DND-41 (cell line): ENCODE measurements at regions not wholly inside any gene's neighbourhood (a gene's known extent, or its start where the extent isn't known, plus 50 kb on each side); places are given as distances from the start of the nearest gene placed in this dataset.

Source experiments
- CTCF ChIP-seq: IDR thresholded peaks from 2 replicates; pipeline ENCODE4 v1.5.1; 2012; ENCODE audit warnings: borderline replicate concordance, low read length, moderate library complexity, mild to moderate bottlenecking; ENCODE audit not compliant: poor library complexity, severe bottlenecking; ENCODE audit errors: extremely low read depth
- EZH2 ChIP-seq: IDR thresholded peaks from 3 replicates; pipeline ENCODE4 v1.6.1; 2012; ENCODE audit warnings: borderline replicate concordance, low read depth, mild to moderate bottlenecking, moderate library complexity, low read length, inconsistent platforms; ENCODE audit not compliant: severe bottlenecking

- TF ChIP-seq CTCF (no peak), EZH2 (no peak)
Observed at GRCh38 chr14:34262127-34262910, 199.7 kb downstream of the SPTSSA start.
